ENCODE measurements at regions not wholly inside any gene's neighbourhood (a gene's known extent, or its start where the extent isn't known, plus 50 kb on each side); places are given as distances from the start of the nearest gene placed in this dataset.
"Not testable (repeated sequence)": the region's sequence is repeated elsewhere in the genome, so short reads cannot be mapped to it uniquely, and the experiment has no call there.

DNA sequence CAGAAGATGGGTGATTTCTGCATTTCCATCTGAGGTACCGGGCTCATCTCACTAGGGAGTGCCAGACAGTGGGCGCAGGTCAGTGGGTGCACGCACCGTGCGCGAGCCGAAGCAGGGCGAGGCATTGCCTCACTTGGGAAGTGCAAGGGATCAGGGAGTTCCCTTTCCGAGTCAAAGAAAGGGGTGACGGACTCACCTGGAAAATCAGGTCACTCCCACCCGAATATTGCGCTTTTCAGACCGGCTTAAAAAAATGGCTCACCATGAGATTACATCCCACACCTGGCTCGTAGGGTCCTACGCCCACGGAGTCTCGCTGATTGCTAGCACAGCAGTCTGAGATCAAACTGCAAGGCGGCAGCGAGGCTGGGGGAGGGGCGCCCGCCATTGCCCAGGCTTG, 194.0 kb downstream of the PARM1 start:
- H3K27ac ChIP-seq (ENCODE audit: insufficient read depth, low read length, poor library complexity, severe bottlenecking); H3K36me3 Mint-ChIP-seq; H3K36me3 ChIP-seq (ENCODE audit: control insufficient read depth, insufficient read depth, low read length); H3K27ac Mint-ChIP-seq; H3K4me3 ChIP-seq (ENCODE audit: low read depth, low read length); DNase-seq; H3K27me3 Mint-ChIP-seq; H3K4me1 ChIP-seq (ENCODE audit: control insufficient read depth, insufficient read depth, low read length, poor library complexity, severe bottlenecking); H3K9me3 ChIP-seq (ENCODE audit: control insufficient read depth in 2 of 2, low read length in 2 of 2); H3K27me3 ChIP-seq (ENCODE audit: control insufficient read depth, insufficient read depth, low read length); H3K4me1 Mint-ChIP-seq; ATAC-seq (ENCODE audit: low read depth in 2 of 2): not testable (repeated sequence)
- Mint-ChIP-seq H3K4me3 (peak overlapping the region in 1 of 4 donors; percentile 59), H3K9me3 (peaks cover 0 to 12% (median 2%) of the 10 kb centered on the region in 7 donors)

DNA sequence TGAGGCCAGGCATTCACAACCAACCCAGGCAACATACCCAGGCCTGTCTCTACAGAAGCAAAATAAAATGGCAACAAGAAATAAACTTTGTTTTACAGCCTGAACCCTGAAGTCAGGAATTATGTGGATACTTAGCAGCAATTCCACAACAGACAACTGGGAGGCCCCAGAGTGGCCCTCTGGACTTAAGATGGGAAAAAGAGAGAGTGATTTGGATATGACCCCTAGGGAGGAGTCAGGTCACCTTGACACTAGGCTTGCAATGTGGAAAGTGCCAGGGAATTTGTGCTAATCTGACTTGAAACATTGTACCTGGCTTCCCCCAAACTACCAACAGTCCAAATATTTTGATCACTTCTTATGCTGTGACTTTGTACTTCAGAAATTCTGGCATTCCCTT, 193.1 kb downstream of the PARM1 start:
- H3K4me3 ChIP-seq (ENCODE audit: low read depth, low read length): no peak overlapping the region
- no peak for ATAC-seq (ENCODE audit: low read depth in 2 of 2)
- H3K9me3 ChIP-seq (ENCODE audit: control insufficient read depth in 2 of 2, low read length in 2 of 2): peaks cover 0 to 4% of the 10 kb centered on the region in 2 experiments
- H3K27me3 ChIP-seq (ENCODE audit: control insufficient read depth, insufficient read depth, low read length): no peaks in the 10 kb centered on the region
- H3K4me1 ChIP-seq (ENCODE audit: control insufficient read depth, insufficient read depth, low read length, poor library complexity, severe bottlenecking): no peaks in the 10 kb centered on the region
- Mint-ChIP-seq H3K4me3 (no peak overlapping the region), H3K36me3 (no peaks in the 10 kb centered on the region), H3K4me1 (no peaks in the 10 kb centered on the region), H3K9me3 (peaks cover 0 to 12% (median 2%) of the 10 kb centered on the region in 7 donors), H3K27me3 (no peaks in the 10 kb centered on the region), H3K27ac (no peak overlapping the region)
- no peak overlapping the region for H3K27ac ChIP-seq (ENCODE audit: insufficient read depth, low read length, poor library complexity, severe bottlenecking)
- no peak for DNase-seq
- H3K36me3 ChIP-seq (ENCODE audit: control insufficient read depth, insufficient read depth, low read length): no peaks in the 10 kb centered on the region

GRCh38 chr4:75122424-75123014, 189.6 kb downstream of the PARM1 start:
- H3K4me3 Mint-ChIP-seq: no peak overlapping the region
- Histone ChIP-seq H3K27ac (ENCODE audit: insufficient read depth, low read length, poor library complexity, severe bottlenecking) (no peak overlapping the region), H3K36me3 (ENCODE audit: control insufficient read depth, insufficient read depth, low read length) (no peaks in the 10 kb centered on the region), H3K4me1 (ENCODE audit: control insufficient read depth, insufficient read depth, low read length, poor library complexity, severe bottlenecking) (no peaks in the 10 kb centered on the region), H3K27me3 (ENCODE audit: control insufficient read depth, insufficient read depth, low read length) (no peaks in the 10 kb centered on the region), H3K9me3 (ENCODE audit: control insufficient read depth in 2 of 2, low read length in 2 of 2) (peaks cover 0 to 16% of the 10 kb centered on the region in 2 experiments), H3K4me3 (ENCODE audit: low read depth, low read length) (no peak overlapping the region)
- H3K36me3 Mint-ChIP-seq: no peaks in the 10 kb centered on the region
- no peak for ATAC-seq (ENCODE audit: low read depth in 2 of 2)
- no peaks in the 10 kb centered on the region for H3K27me3 Mint-ChIP-seq
- DNase-seq: no peak
- H3K27ac Mint-ChIP-seq: no peak overlapping the region
- H3K9me3 Mint-ChIP-seq: peaks cover 4 to 21% (median 4%) of the 10 kb centered on the region in 7 donors
- H3K4me1 Mint-ChIP-seq: no peaks in the 10 kb centered on the region

DNA sequence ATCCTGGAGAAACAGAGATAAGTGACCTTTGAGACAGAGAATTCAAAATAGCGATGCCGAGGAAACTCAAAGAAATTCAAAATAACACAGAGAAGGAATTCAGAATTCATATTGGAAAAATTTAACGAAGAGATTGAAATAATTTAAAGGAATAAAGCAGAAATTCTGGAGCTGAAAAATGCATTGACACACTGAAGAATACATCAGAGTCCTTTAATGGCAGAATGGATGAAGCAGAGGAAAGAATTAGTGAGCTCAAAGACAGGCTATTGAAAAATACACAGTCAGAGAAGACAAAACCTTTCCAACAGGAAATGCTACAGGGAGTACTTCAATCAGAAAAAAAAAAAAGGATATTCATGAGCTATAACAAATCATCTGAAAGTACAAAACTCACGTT, 185.8 kb downstream of the PARM1 start:
- H3K27me3 ChIP-seq (ENCODE audit: control insufficient read depth, insufficient read depth, low read length): no peaks in the 10 kb centered on the region
- peaks cover 1 to 13% of the 10 kb centered on the region in 2 experiments for H3K9me3 ChIP-seq (ENCODE audit: control insufficient read depth in 2 of 2, low read length in 2 of 2)
- no peak overlapping the region for H3K4me3 Mint-ChIP-seq
- H3K36me3 ChIP-seq (ENCODE audit: control insufficient read depth, insufficient read depth, low read length): no peaks in the 10 kb centered on the region
- no peak overlapping the region for H3K27ac ChIP-seq (ENCODE audit: insufficient read depth, low read length, poor library complexity, severe bottlenecking)
- H3K27ac Mint-ChIP-seq: no peak overlapping the region
- DNase-seq: no peak
- no peak for ATAC-seq (ENCODE audit: low read depth in 2 of 2)
- no peaks in the 10 kb centered on the region for H3K36me3 Mint-ChIP-seq
- H3K9me3 Mint-ChIP-seq: peaks cover 4 to 23% (median 8%) of the 10 kb centered on the region in 7 donors
- H3K4me1 Mint-ChIP-seq: no peaks in the 10 kb centered on the region
- no peaks in the 10 kb centered on the region for H3K4me1 ChIP-seq (ENCODE audit: control insufficient read depth, insufficient read depth, low read length, poor library complexity, severe bottlenecking)
- H3K27me3 Mint-ChIP-seq: no peaks in the 10 kb centered on the region
- no peak overlapping the region for H3K4me3 ChIP-seq (ENCODE audit: low read depth, low read length)

DNA sequence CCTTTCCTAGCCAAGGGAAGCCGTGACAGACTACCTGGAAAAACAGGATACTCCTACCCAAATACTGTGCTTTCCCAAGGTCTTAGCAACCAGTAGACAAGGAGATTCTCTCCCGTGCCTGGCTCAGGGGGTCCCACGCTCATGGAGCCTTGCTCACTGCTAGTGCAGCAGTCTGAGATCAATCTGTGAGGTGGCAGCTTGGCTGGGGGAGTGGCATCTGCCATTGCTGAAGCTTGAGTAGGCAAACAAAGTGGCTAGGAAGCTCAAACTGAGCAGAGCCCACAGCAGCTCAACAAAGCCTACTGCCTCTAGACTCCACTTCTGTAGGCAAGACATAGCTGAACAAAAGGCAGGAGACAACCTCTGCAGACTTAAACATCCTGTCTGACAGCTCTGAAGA, 177.1 kb downstream of the PARM1 start:
- Histone ChIP-seq H3K4me3 (ENCODE audit: low read depth, low read length) (no peak overlapping the region), H3K9me3 (ENCODE audit: control insufficient read depth in 2 of 2, low read length in 2 of 2) (no peaks in the 10 kb centered on the region), H3K4me1 (ENCODE audit: control insufficient read depth, insufficient read depth, low read length, poor library complexity, severe bottlenecking) (no peaks in the 10 kb centered on the region), H3K27me3 (ENCODE audit: control insufficient read depth, insufficient read depth, low read length) (no peaks in the 10 kb centered on the region), H3K27ac (ENCODE audit: insufficient read depth, low read length, poor library complexity, severe bottlenecking) (no peak overlapping the region), H3K36me3 (ENCODE audit: control insufficient read depth, insufficient read depth, low read length) (no peaks in the 10 kb centered on the region)
- no peak for DNase-seq
- Mint-ChIP-seq H3K4me1 (no peaks in the 10 kb centered on the region), H3K36me3 (no peaks in the 10 kb centered on the region), H3K27me3 (no peaks in the 10 kb centered on the region), H3K4me3 (no peak overlapping the region), H3K27ac (no peak overlapping the region), H3K9me3 (peaks cover 0 to 17% (median 4%) of the 10 kb centered on the region in 7 donors)
- no peak for ATAC-seq (ENCODE audit: low read depth in 2 of 2)

- H3K36me3 ChIP-seq (ENCODE audit: control insufficient read depth, insufficient read depth, low read length): no peaks in the 10 kb centered on the region
- Mint-ChIP-seq H3K9me3 (peaks cover 0 to 10% (median 2%) of the 10 kb centered on the region in 7 donors), H3K27me3 (no peaks in the 10 kb centered on the region), H3K27ac (no peak overlapping the region), H3K4me3 (no peak overlapping the region), H3K36me3 (no peaks in the 10 kb centered on the region), H3K4me1 (no peaks in the 10 kb centered on the region)
- H3K27me3 ChIP-seq (ENCODE audit: control insufficient read depth, insufficient read depth, low read length): no peaks in the 10 kb centered on the region
- no peaks in the 10 kb centered on the region for H3K4me1 ChIP-seq (ENCODE audit: control insufficient read depth, insufficient read depth, low read length, poor library complexity, severe bottlenecking)
- no peaks in the 10 kb centered on the region for H3K9me3 ChIP-seq (ENCODE audit: control insufficient read depth in 2 of 2, low read length in 2 of 2)
- DNase-seq (no peak), ATAC-seq (ENCODE audit: low read depth in 2 of 2) (no peak)
- H3K4me3 ChIP-seq (ENCODE audit: low read depth, low read length): no peak overlapping the region
- H3K27ac ChIP-seq (ENCODE audit: insufficient read depth, low read length, poor library complexity, severe bottlenecking): no peak overlapping the region
Observed at GRCh38 chr4:75107755-75108612, 175.1 kb downstream of the PARM1 start.

DNA sequence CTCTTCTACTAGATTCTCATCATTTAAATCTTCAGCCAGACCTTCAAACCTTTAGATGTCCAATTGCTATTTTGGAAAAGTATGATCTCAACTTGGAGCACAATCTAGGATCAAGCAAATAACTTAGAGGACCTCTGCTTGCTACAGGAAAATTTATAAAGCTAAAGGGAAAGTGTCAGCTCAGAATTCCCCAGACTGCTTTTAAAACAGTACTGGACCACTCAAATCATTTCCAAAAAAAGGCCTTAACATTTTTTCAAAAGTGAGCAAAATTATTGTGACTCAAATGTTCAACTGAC, 169.8 kb downstream of the PARM1 start:
- H3K27me3 Mint-ChIP-seq: no peaks in the 10 kb centered on the region
- no peaks in the 10 kb centered on the region for H3K36me3 Mint-ChIP-seq
- Histone ChIP-seq H3K27ac (ENCODE audit: insufficient read depth, low read length, poor library complexity, severe bottlenecking) (no peak overlapping the region), H3K4me3 (ENCODE audit: low read depth, low read length) (no peak overlapping the region), H3K36me3 (ENCODE audit: control insufficient read depth, insufficient read depth, low read length) (no peaks in the 10 kb centered on the region), H3K27me3 (ENCODE audit: control insufficient read depth, insufficient read depth, low read length) (no peaks in the 10 kb centered on the region), H3K4me1 (ENCODE audit: control insufficient read depth, insufficient read depth, low read length, poor library complexity, severe bottlenecking) (no peaks in the 10 kb centered on the region), H3K9me3 (ENCODE audit: control insufficient read depth in 2 of 2, low read length in 2 of 2) (no peaks in the 10 kb centered on the region)
- DNase-seq: no peak
- no peak overlapping the region for H3K27ac Mint-ChIP-seq
- H3K4me1 Mint-ChIP-seq: no peaks in the 10 kb centered on the region
- ATAC-seq (ENCODE audit: low read depth in 2 of 2): no peak
- H3K4me3 Mint-ChIP-seq: no peak overlapping the region
- H3K9me3 Mint-ChIP-seq: peaks cover 0 to 14% (median 4%) of the 10 kb centered on the region in 7 donors

Measured in CD4-positive, CD25-positive, alpha-beta regulatory T cell (primary cell).